Caco-2 (cell line): ENCODE measurements at regions not wholly inside any gene's neighbourhood (a gene's known extent, or its start where the extent isn't known, plus 50 kb on each side); places are given as distances from the start of the nearest gene placed in this dataset.

ENCODE experiments used
- BruUV-seq: library from RNA; stranded (reverse); fragments of 400-500 nt; replicated peaks from 2 replicates; lab custom pipeline; 2021; lab: Mats Ljungman, UMichigan
- CTCF ChIA-PET: fragments of 300-600 bp; sonication (Branson Sonifier 250); formaldehyde crosslinking; loops from one replicate; lab custom pipeline; 2022; ENCODE audit warnings: antibody characterized with exemption; lab: Charles Lee
- POLR2A ChIA-PET: fragments of 300-600 bp; sonication (Branson Sonifier 250); formaldehyde crosslinking; loops from one replicate; lab custom pipeline; 2022; ENCODE audit warnings: antibody characterized with exemption; lab: Charles Lee
- DNase-seq, 2 experiments: peaks; one replicate each; pipeline versions ENCODE4 v3.0.0 to v3.0.0-alpha.2; 2020 to 2022
- H3K27me3 ChIP-seq: replicated peaks from 2 replicates; pipeline ENCODE4 v1.6.0; 2011; ENCODE audit warnings: low read length; ENCODE audit not compliant: control insufficient read depth, insufficient read depth
- H3K36me3 ChIP-seq: 2 replicates; pipeline ENCODE4 v1.5.1; 2011; ENCODE audit warnings: low read length; ENCODE audit not compliant: control insufficient read depth, insufficient read depth
- H3K4me1 ChIP-seq: fragments of 250-450 bp; sonication (Bioruptor Pico); 2 replicates; pipeline ENCODE4 v1.5.1; 2020; ENCODE audit warnings: mild to moderate bottlenecking
- H3K4me3 ChIP-seq: 2 replicates; pipeline ENCODE4 v1.5.1; 2011; ENCODE audit warnings: low read depth, mild to moderate bottlenecking, control low read depth, low read length
- H3K9me3 ChIP-seq: fragments of 250-450 bp; sonication (Bioruptor Pico); 2 replicates; pipeline ENCODE4 v1.5.1; 2020; ENCODE audit warnings: mild to moderate bottlenecking, moderate library complexity
- H3K27ac Mint-ChIP-seq: one replicate; pipeline ENCODE4 v1.8.0; 2022; ENCODE audit warnings: mixed read lengths; ENCODE audit not compliant: unreplicated experiment
- H3K27me3 Mint-ChIP-seq: one replicate; pipeline ENCODE4 v1.8.0; 2022; ENCODE audit warnings: mixed read lengths; ENCODE audit not compliant: insufficient read depth, unreplicated experiment
- H3K36me3 Mint-ChIP-seq: one replicate; pipeline ENCODE4 v1.8.0; 2022; ENCODE audit warnings: mild to moderate bottlenecking, mixed read lengths; ENCODE audit not compliant: insufficient read depth, unreplicated experiment
- H3K4me1 Mint-ChIP-seq: one replicate; pipeline ENCODE4 v1.8.0; 2022; ENCODE audit warnings: low read depth, mixed read lengths; ENCODE audit not compliant: unreplicated experiment
- H3K4me3 Mint-ChIP-seq: one replicate; pipeline ENCODE4 v1.8.0; 2022; ENCODE audit warnings: mild to moderate bottlenecking, moderate library complexity, mixed read lengths; ENCODE audit not compliant: unreplicated experiment
- H3K9me3 Mint-ChIP-seq: one replicate; pipeline ENCODE4 v1.8.0; 2022; ENCODE audit warnings: mixed read lengths; ENCODE audit not compliant: unreplicated experiment
- intact Hi-C: fragments of 100-400 bp; cut with micrococcal nuclease; formaldehyde crosslinking; loops from one replicate; pipeline ENCODE4 v1.10.0; 2022; ENCODE audit not compliant: unreplicated experiment
- TF ChIP-seq, protein P1 (sequence below), 2 experiments: fragments of 200-600 bp in 1 of 2; IDR thresholded peaks; 1 replicate in 1 of 2; 2 replicates in 1 of 2; pipeline versions ENCODE4 v1.5.1 to v1.8.0; 2011 to 2022; ENCODE audit warnings: antibody characterized with exemption in 1 of 2, control low read depth in 1 of 2, inconsistent platforms in 1 of 2, low read depth in 1 of 2, low read length in 1 of 2, mild to moderate bottlenecking in 1 of 2, moderate library complexity in 1 of 2; ENCODE audit not compliant: insufficient read depth in 1 of 2, severe bottlenecking in 1 of 2, unreplicated experiment in 1 of 2

DNA sequence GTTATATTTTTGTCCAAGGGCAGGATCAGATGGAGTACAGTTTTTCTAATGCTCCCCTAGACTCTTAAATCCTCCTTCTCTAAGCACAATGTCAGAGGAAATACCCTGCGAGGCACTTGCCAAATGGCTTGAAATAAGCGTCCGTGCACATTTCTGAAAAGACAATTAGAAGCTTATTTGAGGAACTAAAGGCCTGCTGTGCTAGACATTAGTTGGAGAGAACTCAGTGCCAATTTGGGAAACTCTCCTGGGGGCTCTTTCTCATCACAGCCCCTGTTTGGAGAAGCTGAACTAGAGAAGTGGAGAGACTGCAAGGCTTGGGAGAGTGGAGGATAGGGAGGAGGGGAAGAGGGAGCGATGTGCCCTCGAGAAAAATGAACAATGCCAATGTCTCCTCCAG lies 247.6 kb upstream of the C2CD4B start:
- Mint-ChIP-seq H3K9me3 (no peaks in the 10 kb centered on the region), H3K27me3 (no peaks in the 10 kb centered on the region), H3K36me3 (peaks cover 7% of the 10 kb centered on the region), H3K4me3 (no peak overlapping the region), H3K27ac (peak overlapping the region; percentile 18), H3K4me1 (peaks cover 28% of the 10 kb centered on the region)
- no peaks in the 10 kb centered on the region for H3K9me3 ChIP-seq
- POLR2A ChIA-PET: no interaction called here
- no TSS peak for BruUV-seq
- H3K4me3 ChIP-seq: no peak overlapping the region
- intact Hi-C loops: no loop called here
- no peak for DNase-seq
- no peaks in the 10 kb centered on the region for H3K27me3 ChIP-seq
- CTCF ChIA-PET: no interaction called here
- TF ChIP-seq, protein P1, sequence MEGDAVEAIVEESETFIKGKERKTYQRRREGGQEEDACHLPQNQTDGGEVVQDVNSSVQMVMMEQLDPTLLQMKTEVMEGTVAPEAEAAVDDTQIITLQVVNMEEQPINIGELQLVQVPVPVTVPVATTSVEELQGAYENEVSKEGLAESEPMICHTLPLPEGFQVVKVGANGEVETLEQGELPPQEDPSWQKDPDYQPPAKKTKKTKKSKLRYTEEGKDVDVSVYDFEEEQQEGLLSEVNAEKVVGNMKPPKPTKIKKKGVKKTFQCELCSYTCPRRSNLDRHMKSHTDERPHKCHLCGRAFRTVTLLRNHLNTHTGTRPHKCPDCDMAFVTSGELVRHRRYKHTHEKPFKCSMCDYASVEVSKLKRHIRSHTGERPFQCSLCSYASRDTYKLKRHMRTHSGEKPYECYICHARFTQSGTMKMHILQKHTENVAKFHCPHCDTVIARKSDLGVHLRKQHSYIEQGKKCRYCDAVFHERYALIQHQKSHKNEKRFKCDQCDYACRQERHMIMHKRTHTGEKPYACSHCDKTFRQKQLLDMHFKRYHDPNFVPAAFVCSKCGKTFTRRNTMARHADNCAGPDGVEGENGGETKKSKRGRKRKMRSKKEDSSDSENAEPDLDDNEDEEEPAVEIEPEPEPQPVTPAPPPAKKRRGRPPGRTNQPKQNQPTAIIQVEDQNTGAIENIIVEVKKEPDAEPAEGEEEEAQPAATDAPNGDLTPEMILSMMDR (IDR thresholded peaks at IDR 0.05; ENCODE audit: insufficient read depth in 1 of 2, low read depth in 1 of 2, low read length in 1 of 2, severe bottlenecking in 1 of 2, unreplicated experiment in 1 of 2): no peak
- H3K4me1 ChIP-seq: peaks cover 51% of the 10 kb centered on the region
- no peaks in the 10 kb centered on the region; the same call in 1 of the 2 replicates for H3K36me3 ChIP-seq

DNA sequence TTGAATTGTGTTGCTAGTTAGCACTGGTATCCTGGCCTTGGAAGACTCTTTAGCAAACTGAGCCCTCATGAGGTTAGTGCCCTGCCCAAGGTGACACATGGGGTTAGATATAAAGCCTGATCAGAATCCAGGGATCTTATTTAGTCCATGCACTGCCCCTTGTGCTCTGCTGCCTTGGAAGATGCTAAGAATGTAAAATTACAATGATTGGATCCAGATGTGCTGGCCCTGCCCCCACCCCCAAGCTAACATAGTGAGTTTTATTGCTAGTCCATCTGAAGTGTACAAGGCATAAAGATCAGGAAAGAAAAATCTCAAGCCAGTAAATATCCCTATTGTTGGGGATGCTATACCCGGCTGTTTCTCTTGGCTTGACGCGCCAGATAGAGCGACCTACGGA lies 248.1 kb upstream of the C2CD4B start:
- ChIA-PET POLR2A (no interaction called here), CTCF (no interaction called here)
- peaks cover 9% of the 10 kb centered on the region for H3K36me3 Mint-ChIP-seq
- peaks cover 53% of the 10 kb centered on the region for H3K4me1 ChIP-seq
- BruUV-seq: no TSS peak
- intact Hi-C loops: no loop called here
- no peak overlapping the region for H3K4me3 ChIP-seq
- TF ChIP-seq, protein P1 (IDR thresholded peaks at IDR 0.05; ENCODE audit: insufficient read depth in 1 of 2, low read depth in 1 of 2, low read length in 1 of 2, severe bottlenecking in 1 of 2, unreplicated experiment in 1 of 2): no peak
- no peaks in the 10 kb centered on the region for H3K9me3 Mint-ChIP-seq
- no peak overlapping the region for H3K4me3 Mint-ChIP-seq
- no peaks in the 10 kb centered on the region for H3K9me3 ChIP-seq
- no peaks in the 10 kb centered on the region for H3K27me3 ChIP-seq
- no peaks in the 10 kb centered on the region; the same call in 1 of the 2 replicates for H3K36me3 ChIP-seq
- no peaks in the 10 kb centered on the region for H3K27me3 Mint-ChIP-seq
- H3K27ac Mint-ChIP-seq: peak overlapping the region; percentile 18
- no peak for DNase-seq
- peaks cover 33% of the 10 kb centered on the region for H3K4me1 Mint-ChIP-seq

- H3K4me1 Mint-ChIP-seq: peaks cover 39% of the 10 kb centered on the region
Measured at GRCh38 chr15:62413786-62414185, 248.7 kb upstream of the C2CD4B start.

More at GRCh38 chr15:62413786-62414185, 248.7 kb upstream of the C2CD4B start:
- Mint-ChIP-seq H3K27ac (no peak overlapping the region), H3K4me3 (no peak overlapping the region), H3K9me3 (no peaks in the 10 kb centered on the region), H3K36me3 (peaks cover 9% of the 10 kb centered on the region), H3K27me3 (no peaks in the 10 kb centered on the region)
- intact Hi-C loops: no loop called here
- no peak for DNase-seq
- peaks cover 59% of the 10 kb centered on the region for H3K4me1 ChIP-seq
- no TSS peak for BruUV-seq
- H3K4me3 ChIP-seq: no peak overlapping the region
- H3K27me3 ChIP-seq: no peaks in the 10 kb centered on the region
- TF ChIP-seq, protein P1 (IDR thresholded peaks at IDR 0.05; ENCODE audit: insufficient read depth in 1 of 2, low read depth in 1 of 2, low read length in 1 of 2, severe bottlenecking in 1 of 2, unreplicated experiment in 1 of 2): no peak
- H3K36me3 ChIP-seq: no peaks in the 10 kb centered on the region; the same call in 1 of the 2 replicates
- ChIA-PET POLR2A (no interaction called here), CTCF (no interaction called here)
- no peaks in the 10 kb centered on the region for H3K9me3 ChIP-seq
